ENCODE measurements at regions not wholly inside any gene's neighbourhood (a gene's known extent, or its start where the extent isn't known, plus 50 kb on each side); places are given as distances from the start of the nearest gene placed in this dataset.

DNA sequence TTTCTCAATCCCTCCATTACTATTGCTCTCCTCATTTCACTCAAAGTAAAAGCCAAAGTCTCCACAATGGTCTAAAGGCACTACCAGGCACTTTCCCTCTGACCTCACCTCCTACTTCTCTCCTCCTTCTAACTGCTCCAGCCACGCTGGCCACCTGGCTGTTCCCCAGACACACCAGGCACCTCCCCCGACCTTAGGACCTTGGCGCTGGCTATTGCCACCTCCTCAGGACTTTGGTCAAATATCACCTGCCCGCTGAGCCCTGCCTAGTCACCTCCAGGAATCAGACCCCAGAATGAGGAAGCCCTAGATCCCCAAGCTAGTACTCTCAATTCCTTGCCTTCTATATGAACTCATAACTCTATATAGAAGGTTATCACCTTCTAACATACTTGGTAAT is 66.2 kb upstream of the STEAP1B start:
- H3K4me3 ChIP-seq (ENCODE audit: low read depth, low read length): no peak overlapping the region
- DNase-seq (ENCODE audit: low read depth): no peak
- TF ChIP-seq, protein P1, sequence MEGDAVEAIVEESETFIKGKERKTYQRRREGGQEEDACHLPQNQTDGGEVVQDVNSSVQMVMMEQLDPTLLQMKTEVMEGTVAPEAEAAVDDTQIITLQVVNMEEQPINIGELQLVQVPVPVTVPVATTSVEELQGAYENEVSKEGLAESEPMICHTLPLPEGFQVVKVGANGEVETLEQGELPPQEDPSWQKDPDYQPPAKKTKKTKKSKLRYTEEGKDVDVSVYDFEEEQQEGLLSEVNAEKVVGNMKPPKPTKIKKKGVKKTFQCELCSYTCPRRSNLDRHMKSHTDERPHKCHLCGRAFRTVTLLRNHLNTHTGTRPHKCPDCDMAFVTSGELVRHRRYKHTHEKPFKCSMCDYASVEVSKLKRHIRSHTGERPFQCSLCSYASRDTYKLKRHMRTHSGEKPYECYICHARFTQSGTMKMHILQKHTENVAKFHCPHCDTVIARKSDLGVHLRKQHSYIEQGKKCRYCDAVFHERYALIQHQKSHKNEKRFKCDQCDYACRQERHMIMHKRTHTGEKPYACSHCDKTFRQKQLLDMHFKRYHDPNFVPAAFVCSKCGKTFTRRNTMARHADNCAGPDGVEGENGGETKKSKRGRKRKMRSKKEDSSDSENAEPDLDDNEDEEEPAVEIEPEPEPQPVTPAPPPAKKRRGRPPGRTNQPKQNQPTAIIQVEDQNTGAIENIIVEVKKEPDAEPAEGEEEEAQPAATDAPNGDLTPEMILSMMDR (IDR thresholded peaks at IDR 0.05; ENCODE audit: insufficient read depth, low read depth, low read length, missing control alignments): no peak

DNA sequence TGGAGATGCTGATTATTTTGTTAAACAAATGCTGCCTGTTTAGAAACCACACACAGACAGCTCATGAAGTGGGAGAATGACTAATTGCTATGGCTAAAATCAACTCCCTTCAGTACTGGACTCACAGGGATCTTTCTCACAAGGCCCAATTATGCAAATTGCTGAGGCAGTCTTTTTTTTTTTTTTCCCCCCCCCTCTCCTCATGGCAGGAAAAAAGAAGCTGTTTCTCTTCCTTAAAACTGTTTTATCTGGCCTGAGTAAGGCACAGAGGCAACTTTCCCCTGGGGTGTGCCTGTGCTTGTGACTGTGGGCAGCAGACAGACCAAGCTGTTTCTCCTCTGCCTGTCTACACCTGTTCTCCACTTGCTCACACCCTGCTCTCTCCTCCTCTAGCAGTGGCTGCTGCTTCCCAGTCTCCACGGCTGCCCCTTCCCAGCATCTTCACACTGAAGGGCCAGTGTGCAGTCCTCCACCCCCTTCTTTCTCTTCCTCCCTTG is 65.4 kb upstream of the STEAP1B start:
- peak; percentile 64 for DNase-seq (ENCODE audit: low read depth)
- TF ChIP-seq, protein P1 (IDR thresholded peaks at IDR 0.05; ENCODE audit: insufficient read depth, low read depth, low read length, missing control alignments): no peak
- H3K4me3 ChIP-seq (ENCODE audit: low read depth, low read length): no peak overlapping the region

GRCh38 chr7:22564511-22565045 is 64.6 kb upstream of the STEAP1B start:
- no peak for DNase-seq (ENCODE audit: low read depth)
- H3K4me3 ChIP-seq (ENCODE audit: low read depth, low read length): no peak overlapping the region
- TF ChIP-seq, protein P1 (IDR thresholded peaks at IDR 0.05; ENCODE audit: insufficient read depth, low read depth, low read length, missing control alignments): no peak

GRCh38 chr7:22563621-22564241 is 63.7 kb upstream of the STEAP1B start:
- peak; percentile 76 for DNase-seq (ENCODE audit: low read depth)
- peak overlapping the region; percentile 16; the same call in 1 of the 2 replicates for H3K4me3 ChIP-seq (ENCODE audit: low read depth, low read length)
- TF ChIP-seq, protein P1 (IDR thresholded peaks at IDR 0.05; ENCODE audit: insufficient read depth, low read depth, low read length, missing control alignments): no peak

DNA sequence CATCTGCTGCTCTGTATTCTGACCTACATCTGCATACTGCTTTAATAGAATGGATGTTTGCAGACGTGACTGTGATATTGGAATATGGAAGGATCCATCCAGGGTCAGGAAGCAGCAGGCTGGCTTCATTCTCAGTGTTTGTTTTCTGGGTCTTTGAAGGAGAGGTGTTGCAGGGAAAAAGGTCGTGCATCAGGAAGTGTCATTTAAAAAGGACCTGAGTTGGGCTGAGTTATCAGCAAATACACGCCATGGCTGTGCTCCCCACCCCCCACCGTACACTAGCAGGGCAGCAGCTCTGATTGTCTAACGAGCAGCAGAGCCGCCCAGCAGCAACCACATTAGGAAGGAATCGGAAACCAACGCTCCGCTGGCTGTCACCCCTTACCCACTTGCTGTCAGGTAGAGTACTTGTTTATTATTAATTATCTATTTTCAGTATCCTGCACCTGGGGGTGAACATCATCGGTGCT is 63.1 kb upstream of the STEAP1B start:
- DNase-seq (ENCODE audit: low read depth): peak; percentile 69
- peak overlapping the region; percentile 16; the same call in 1 of the 2 replicates for H3K4me3 ChIP-seq (ENCODE audit: low read depth, low read length)
- TF ChIP-seq, protein P1 (IDR thresholded peaks at IDR 0.05; ENCODE audit: insufficient read depth, low read depth, low read length, missing control alignments): no peak

DNA sequence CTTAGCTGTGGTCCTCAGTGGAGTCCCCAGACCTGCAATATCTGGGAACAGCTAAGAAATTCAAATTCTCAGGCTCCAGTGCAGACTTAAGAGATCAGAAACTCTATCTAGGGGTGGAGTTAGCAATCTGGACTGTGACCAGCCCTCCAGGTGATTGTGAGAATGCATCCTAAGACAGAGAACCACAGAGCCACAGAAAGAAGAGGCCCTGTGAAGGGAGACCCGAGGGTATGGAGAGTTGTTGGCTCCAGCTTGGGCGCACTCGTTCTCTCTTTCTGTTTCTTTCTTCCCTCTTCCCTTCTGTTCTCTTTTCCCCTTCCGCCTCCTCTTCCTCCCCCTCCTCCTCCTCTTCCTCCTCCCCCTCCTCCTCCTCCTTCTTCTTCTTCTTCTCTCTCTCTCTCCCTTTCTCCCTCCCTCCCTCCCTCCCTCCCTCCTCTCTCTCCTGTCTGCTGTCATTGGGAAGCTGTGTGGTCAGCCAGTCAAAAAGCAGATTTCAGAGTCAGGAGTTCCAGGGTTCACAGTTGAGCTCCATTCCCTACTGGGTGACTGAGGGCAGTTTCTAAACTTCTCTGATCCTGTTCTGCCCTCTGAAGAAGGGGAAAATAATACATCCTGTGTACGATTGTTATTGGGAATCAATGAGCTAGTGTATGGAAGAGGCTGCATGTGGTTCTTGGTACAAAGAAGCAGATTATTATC is 62.1 kb upstream of the STEAP1B start:
- no peak overlapping the region for H3K4me3 ChIP-seq (ENCODE audit: low read depth, low read length)
- DNase-seq (ENCODE audit: low read depth): peak; percentile 64
- TF ChIP-seq, protein P1 (IDR thresholded peaks at IDR 0.05; ENCODE audit: insufficient read depth, low read depth, low read length, missing control alignments): no peak
